ENCODE measurements at regions not wholly inside any gene's neighbourhood (a gene's known extent, or its start where the extent isn't known, plus 50 kb on each side); places are given as distances from the start of the nearest gene placed in this dataset.

DNA sequence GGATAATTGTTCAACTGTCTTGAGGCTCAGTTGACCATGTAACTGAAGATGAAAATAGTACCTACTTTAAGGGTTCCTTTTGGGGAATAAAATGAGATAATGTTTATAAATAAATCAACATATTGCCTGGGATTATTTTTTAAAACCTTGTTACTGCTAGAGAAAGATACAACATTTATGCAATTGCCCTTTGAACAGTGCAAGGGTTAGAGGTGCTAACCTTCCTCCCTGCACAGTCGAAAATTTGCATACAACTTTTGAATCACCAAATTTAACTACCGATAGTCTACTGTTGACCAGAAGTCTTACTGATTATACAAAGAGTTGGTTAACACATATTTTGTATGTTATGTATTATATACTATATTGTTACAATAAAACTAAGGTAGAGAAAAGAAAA is 750.0 kb downstream of the EFNB2 start:
- Histone ChIP-seq H3K27ac (no peak overlapping the region), H3K4me1 (no peaks in the 10 kb centered on the region), H3K36me3 (no peaks in the 10 kb centered on the region), H3K4me3 (no peak overlapping the region), H3K27me3 (no peaks in the 10 kb centered on the region), H3K9me3 (no peaks in the 10 kb centered on the region)
- DNase-seq (ENCODE audit: extremely low spot score in 2 of 2), result no peak
- intact Hi-C loops (cut with DNase I), result no loop called here
- no peak for TF ChIP-seq POLR2AphosphoS5 (IDR thresholded peaks at IDR 0.05; ENCODE audit: insufficient read depth in 1 of 2, low read depth in 1 of 2)
- TF ChIP-seq, protein P1, sequence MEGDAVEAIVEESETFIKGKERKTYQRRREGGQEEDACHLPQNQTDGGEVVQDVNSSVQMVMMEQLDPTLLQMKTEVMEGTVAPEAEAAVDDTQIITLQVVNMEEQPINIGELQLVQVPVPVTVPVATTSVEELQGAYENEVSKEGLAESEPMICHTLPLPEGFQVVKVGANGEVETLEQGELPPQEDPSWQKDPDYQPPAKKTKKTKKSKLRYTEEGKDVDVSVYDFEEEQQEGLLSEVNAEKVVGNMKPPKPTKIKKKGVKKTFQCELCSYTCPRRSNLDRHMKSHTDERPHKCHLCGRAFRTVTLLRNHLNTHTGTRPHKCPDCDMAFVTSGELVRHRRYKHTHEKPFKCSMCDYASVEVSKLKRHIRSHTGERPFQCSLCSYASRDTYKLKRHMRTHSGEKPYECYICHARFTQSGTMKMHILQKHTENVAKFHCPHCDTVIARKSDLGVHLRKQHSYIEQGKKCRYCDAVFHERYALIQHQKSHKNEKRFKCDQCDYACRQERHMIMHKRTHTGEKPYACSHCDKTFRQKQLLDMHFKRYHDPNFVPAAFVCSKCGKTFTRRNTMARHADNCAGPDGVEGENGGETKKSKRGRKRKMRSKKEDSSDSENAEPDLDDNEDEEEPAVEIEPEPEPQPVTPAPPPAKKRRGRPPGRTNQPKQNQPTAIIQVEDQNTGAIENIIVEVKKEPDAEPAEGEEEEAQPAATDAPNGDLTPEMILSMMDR (IDR thresholded peaks at IDR 0.05), result no peak
- TF ChIP-seq POLR2A (IDR thresholded peaks at IDR 0.05), result no peak

DNA sequence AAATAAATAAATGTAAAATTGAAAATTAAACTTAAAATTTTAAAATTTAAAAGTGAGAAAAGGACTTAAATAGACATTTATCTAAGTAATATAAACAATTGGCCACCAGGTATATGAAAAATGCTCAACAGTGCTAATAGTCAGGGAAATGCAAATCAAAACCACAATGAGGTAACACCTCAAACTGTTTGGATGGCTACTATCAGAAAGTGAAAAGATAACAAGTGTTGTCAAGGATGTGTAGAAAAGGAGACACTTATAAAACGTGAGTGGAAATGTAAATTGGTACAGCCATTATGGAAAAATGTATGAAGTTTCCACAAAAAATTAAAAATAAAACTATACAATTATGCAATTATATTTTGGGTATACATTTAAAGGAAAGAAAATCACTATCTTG is 752.2 kb downstream of the EFNB2 start:
- Histone ChIP-seq H3K27me3 (no peaks in the 10 kb centered on the region), H3K9me3 (no peaks in the 10 kb centered on the region), H3K27ac (no peak overlapping the region), H3K4me1 (no peaks in the 10 kb centered on the region), H3K36me3 (no peaks in the 10 kb centered on the region), H3K4me3 (no peak overlapping the region)
- intact Hi-C loops (cut with DNase I), result no loop called here
- no peak for TF ChIP-seq POLR2A (IDR thresholded peaks at IDR 0.05)
- TF ChIP-seq POLR2AphosphoS5 (IDR thresholded peaks at IDR 0.05; ENCODE audit: insufficient read depth in 1 of 2, low read depth in 1 of 2), result no peak
- TF ChIP-seq, protein P1 (IDR thresholded peaks at IDR 0.05), result no peak
- DNase-seq (ENCODE audit: extremely low spot score in 2 of 2), result no peak

DNA sequence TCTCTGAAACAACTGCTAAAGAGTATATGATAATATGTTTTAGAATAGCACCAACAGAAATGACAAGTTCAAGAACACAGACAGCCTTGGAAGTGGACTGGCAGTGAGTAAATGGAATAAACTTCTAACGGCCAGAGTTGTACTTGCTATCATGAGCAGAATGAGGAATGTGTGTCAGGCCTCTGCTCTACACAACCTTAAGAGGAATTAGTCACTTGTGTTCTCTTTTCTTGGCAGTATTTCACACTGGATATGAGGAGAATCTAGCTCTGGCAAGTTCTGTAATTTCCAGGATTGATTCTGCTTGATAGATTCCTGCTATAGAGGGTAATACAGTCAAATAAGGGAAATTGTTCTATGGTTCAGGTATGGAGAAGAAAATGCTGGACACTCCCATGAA is 757.3 kb downstream of the EFNB2 start:
- intact Hi-C loops (cut with DNase I), result no loop called here
- DNase-seq (ENCODE audit: extremely low spot score in 2 of 2), result no peak
- no peak overlapping the region for H3K27ac ChIP-seq
- no peaks in the 10 kb centered on the region for H3K4me1 ChIP-seq
- H3K4me3 ChIP-seq, result no peak overlapping the region
- H3K27me3 ChIP-seq, result no peaks in the 10 kb centered on the region
- TF ChIP-seq POLR2A (IDR thresholded peaks at IDR 0.05) (no peak), POLR2AphosphoS5 (IDR thresholded peaks at IDR 0.05; ENCODE audit: insufficient read depth in 1 of 2, low read depth in 1 of 2) (no peak)
- TF ChIP-seq, protein P1 (IDR thresholded peaks at IDR 0.05), result no peak
- H3K9me3 ChIP-seq, result no peaks in the 10 kb centered on the region
- no peaks in the 10 kb centered on the region for H3K36me3 ChIP-seq

DNA sequence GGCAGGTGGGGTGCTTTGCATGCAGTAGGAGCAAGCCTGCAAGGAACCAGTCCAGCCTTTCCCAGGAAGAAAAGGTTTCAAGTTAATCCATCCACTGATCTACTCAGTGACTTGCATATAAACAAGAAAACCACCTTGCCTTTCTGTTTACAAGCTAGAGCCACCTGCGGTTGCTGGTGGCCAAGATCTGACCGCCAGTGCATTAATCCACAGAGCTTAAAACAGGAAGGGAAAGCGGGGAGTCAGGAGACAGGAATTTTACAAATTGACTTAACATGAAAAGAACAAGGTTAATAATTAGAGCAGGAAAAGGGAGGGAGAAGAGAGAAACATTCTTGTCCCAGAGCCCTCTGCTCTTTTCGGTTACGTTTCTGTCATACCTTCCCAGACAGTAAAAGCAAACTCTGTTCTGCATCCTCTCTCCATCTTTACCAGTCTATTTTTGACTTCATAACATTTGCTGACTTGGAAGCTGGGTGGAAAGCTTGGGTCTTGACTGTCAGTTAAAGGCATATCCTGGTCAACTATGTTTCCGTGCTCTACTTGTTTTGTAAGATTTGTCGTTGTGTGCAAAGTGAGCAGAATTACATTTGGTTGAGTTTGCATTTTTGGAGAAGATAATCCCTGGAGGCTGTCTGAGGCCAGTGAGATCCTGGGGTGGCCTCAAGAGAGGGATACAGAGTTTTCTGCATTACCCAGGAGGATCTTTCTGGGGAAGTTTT is 760.6 kb downstream of the EFNB2 start:
- intact Hi-C loops (cut with DNase I), result no loop called here
- Histone ChIP-seq H3K9me3 (no peaks in the 10 kb centered on the region), H3K4me1 (no peaks in the 10 kb centered on the region), H3K36me3 (no peaks in the 10 kb centered on the region), H3K27me3 (no peaks in the 10 kb centered on the region), H3K27ac (no peak overlapping the region), H3K4me3 (no peak overlapping the region)
- no peak for DNase-seq (ENCODE audit: extremely low spot score in 2 of 2)
- TF ChIP-seq POLR2A (IDR thresholded peaks at IDR 0.05) (no peak), POLR2AphosphoS5 (IDR thresholded peaks at IDR 0.05; ENCODE audit: insufficient read depth in 1 of 2, low read depth in 1 of 2) (no peak)

DNA sequence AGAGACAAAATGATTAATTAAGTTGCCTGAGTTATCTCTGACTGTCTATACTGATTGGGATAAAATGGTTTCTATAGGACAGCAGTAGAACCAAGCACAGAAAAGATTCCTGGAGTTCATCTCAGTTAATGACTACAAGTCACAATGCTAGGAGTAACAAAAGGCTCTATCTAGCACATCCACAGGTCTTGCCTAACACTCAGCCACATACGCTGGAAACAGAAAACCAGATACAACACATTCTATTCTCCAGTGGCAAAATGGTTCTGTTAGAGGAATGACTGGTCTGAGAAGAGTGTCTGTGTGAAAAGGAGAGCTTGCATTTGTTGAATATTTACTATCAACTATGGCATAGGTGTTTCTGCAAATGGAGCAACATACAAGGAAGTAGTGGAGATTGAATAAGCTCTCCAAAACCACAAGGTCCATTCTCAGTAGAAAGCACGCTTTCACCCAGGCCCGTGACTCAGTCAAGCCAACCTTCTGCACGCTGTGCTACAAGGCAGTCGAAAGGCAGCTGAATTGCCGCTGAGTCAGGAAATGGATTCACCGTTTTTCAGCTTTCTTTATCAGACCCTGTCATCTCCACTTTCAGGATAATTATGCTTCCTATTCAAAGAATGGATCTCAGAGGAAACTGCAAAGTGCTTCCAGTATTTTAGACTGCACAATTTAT is 761.5 kb downstream of the EFNB2 start:
- Histone ChIP-seq H3K36me3 (no peaks in the 10 kb centered on the region), H3K4me3 (no peak overlapping the region), H3K27ac (no peak overlapping the region), H3K27me3 (no peaks in the 10 kb centered on the region), H3K9me3 (no peaks in the 10 kb centered on the region), H3K4me1 (no peaks in the 10 kb centered on the region)
- TF ChIP-seq, protein P1 (IDR thresholded peaks at IDR 0.05), result no peak
- TF ChIP-seq POLR2A (IDR thresholded peaks at IDR 0.05) (no peak), POLR2AphosphoS5 (IDR thresholded peaks at IDR 0.05; ENCODE audit: insufficient read depth in 1 of 2, low read depth in 1 of 2) (no peak)
- intact Hi-C loops (cut with DNase I), result no loop called here
- DNase-seq (ENCODE audit: extremely low spot score in 2 of 2), result no peak

Measured in vagina (tissue), 2 donors.